ENCODE measurements at regions not wholly inside any gene's neighbourhood (a gene's known extent, or its start where the extent isn't known, plus 50 kb on each side); places are given as distances from the start of the nearest gene placed in this dataset.

DNA sequence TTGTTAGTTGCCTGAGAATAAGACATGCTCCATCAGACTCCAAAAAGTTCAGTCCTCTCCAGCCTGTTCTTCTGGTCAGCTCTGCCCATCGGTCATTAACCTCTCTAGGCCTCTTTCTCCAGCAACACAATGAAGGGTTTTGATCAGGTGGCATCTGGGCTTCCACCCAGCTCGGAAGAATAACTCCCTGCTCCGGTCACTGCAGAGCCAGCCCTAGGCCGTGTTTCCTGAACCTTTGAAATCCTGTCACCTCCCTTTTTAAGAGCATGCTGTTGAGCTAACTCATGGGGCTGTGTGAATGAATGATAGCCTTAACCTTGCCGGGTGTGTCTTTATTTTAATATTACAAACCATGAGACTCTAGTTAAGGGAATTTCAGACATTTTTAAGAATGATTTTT, 117.1 kb downstream of the GXYLT1 start:
- TF ChIP-seq, protein P1, sequence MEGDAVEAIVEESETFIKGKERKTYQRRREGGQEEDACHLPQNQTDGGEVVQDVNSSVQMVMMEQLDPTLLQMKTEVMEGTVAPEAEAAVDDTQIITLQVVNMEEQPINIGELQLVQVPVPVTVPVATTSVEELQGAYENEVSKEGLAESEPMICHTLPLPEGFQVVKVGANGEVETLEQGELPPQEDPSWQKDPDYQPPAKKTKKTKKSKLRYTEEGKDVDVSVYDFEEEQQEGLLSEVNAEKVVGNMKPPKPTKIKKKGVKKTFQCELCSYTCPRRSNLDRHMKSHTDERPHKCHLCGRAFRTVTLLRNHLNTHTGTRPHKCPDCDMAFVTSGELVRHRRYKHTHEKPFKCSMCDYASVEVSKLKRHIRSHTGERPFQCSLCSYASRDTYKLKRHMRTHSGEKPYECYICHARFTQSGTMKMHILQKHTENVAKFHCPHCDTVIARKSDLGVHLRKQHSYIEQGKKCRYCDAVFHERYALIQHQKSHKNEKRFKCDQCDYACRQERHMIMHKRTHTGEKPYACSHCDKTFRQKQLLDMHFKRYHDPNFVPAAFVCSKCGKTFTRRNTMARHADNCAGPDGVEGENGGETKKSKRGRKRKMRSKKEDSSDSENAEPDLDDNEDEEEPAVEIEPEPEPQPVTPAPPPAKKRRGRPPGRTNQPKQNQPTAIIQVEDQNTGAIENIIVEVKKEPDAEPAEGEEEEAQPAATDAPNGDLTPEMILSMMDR (IDR thresholded peaks at IDR 0.05; ENCODE audit: low read depth, low read length): no peak
- TF ChIP-seq, protein P2, sequence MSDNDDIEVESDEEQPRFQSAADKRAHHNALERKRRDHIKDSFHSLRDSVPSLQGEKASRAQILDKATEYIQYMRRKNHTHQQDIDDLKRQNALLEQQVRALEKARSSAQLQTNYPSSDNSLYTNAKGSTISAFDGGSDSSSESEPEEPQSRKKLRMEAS (IDR thresholded peaks at IDR 0.05; ENCODE audit: low read depth, low read length): no peak
- TF ChIP-seq POLR2A (IDR thresholded peaks at IDR 0.05; ENCODE audit: extremely low read depth, insufficient read length): no peak

All from NB4 (cell line).